Erythroblast (primary cell): ENCODE measurements at regions not wholly inside any gene's neighbourhood (a gene's known extent, or its start where the extent isn't known, plus 50 kb on each side); places are given as distances from the start of the nearest gene placed in this dataset.

Experiments used
- GATA1 ChIP-seq: IDR thresholded peaks from 2 replicates; pipeline ENCODE4 v1.6.1; 2011; ENCODE audit warnings: low read depth, mild to moderate bottlenecking, control low read depth, low read length, moderate library complexity
- POLR2A ChIP-seq: IDR thresholded peaks from 2 replicates; pipeline ENCODE4 v1.6.1; 2011; ENCODE audit warnings: mild to moderate bottlenecking, low read length

- TF ChIP-seq POLR2A, result no peak
- TF ChIP-seq GATA1, result no peak
Observed at GRCh38 chr7:119684763-119685162, 588.2 kb upstream of the KCND2 start.
